ENCODE measurements at regions not wholly inside any gene's neighbourhood (a gene's known extent, or its start where the extent isn't known, plus 50 kb on each side); places are given as distances from the start of the nearest gene placed in this dataset.

DNA sequence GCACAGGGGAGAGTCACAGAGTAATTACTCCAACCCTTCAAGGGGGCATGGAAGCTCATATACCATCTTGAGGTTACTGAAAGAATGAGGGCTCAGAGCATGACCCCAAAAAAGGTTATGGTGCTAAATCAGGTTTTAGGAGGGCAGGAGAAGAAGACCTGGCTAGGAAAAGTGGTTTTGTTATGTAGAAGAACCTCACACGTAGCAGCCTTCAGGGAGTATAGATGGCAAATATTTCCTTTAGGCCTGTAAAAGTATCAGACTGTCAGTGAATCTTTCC lies 102.0 kb upstream of the PDE5A start:
- H3K27ac ChIP-seq: peak overlapping the region in 3 of 4 donors; percentile 7 to 60 (median 60)

DNA sequence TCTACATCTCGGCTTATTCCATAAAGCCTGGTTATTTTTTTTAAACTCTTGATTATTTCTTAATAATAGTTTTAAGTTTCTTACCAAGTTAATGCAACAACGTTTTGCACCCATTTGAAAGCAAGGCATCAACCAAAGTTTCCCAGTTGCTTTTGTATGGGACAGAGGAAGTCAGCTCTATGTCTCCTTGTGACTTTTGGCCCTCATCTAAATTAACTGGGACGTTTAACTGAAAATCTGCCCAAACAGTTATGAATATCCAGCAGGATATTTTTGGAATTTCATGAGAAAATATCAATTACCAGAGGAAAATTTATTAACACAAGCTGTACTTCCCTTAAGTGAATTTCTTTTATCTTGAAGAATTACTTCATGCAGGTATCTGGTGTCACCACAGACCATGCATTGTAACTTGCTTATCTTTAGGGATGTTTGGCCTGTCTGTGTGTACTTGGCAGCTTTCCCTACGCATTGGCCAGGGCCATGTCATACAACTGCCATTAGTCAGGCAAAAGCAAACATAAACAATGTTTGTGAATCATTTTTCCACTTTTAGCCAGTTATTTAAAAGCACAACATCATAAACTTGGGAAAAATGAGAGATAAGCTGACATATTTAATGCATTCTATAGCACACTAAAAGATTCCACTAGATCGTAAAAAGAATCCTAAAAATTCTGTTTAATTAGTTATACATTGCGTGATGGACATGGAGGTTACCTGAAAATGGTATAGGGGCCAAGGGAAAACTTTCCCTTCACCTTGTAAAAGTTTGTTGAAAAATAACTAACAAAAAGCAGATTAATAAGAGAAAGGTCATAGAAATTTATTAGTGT lies 101.4 kb upstream of the PDE5A start:
- WGBS, 2 donors: 29 to 31% methylated on average over 6 of the region's 6 CpGs
- peaks cover 30% of the 10 kb centered on the region for H3K4me1 ChIP-seq

More for the DNA sequence above, 102.0 kb upstream of the PDE5A start:
- H3K27me3 ChIP-seq: no peaks in the 10 kb centered on the region
- H3K9me3 ChIP-seq: no peaks in the 10 kb centered on the region
- no peak overlapping the region for H3K4me3 ChIP-seq
- WGBS, 2 donors: 47 to 60% methylated on average over 1 of the region's 1 CpG
- TF ChIP-seq POLR2A (IDR thresholded peaks at IDR 0.05): no peak
- TF ChIP-seq, protein P1, sequence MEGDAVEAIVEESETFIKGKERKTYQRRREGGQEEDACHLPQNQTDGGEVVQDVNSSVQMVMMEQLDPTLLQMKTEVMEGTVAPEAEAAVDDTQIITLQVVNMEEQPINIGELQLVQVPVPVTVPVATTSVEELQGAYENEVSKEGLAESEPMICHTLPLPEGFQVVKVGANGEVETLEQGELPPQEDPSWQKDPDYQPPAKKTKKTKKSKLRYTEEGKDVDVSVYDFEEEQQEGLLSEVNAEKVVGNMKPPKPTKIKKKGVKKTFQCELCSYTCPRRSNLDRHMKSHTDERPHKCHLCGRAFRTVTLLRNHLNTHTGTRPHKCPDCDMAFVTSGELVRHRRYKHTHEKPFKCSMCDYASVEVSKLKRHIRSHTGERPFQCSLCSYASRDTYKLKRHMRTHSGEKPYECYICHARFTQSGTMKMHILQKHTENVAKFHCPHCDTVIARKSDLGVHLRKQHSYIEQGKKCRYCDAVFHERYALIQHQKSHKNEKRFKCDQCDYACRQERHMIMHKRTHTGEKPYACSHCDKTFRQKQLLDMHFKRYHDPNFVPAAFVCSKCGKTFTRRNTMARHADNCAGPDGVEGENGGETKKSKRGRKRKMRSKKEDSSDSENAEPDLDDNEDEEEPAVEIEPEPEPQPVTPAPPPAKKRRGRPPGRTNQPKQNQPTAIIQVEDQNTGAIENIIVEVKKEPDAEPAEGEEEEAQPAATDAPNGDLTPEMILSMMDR (IDR thresholded peaks at IDR 0.05): no peak
- H3K4me1 ChIP-seq: peaks cover 29% of the 10 kb centered on the region
- intact Hi-C loops (cut with DNase I): no loop called here
- H3K36me3 ChIP-seq (replicated peaks in 1 of 2; ENCODE audit: insufficient read depth in 1 of 2, low read depth in 2 of 2): no peaks in the 10 kb centered on the region
- ATAC-seq (no peak), DNase-seq (no peak)

DNA sequence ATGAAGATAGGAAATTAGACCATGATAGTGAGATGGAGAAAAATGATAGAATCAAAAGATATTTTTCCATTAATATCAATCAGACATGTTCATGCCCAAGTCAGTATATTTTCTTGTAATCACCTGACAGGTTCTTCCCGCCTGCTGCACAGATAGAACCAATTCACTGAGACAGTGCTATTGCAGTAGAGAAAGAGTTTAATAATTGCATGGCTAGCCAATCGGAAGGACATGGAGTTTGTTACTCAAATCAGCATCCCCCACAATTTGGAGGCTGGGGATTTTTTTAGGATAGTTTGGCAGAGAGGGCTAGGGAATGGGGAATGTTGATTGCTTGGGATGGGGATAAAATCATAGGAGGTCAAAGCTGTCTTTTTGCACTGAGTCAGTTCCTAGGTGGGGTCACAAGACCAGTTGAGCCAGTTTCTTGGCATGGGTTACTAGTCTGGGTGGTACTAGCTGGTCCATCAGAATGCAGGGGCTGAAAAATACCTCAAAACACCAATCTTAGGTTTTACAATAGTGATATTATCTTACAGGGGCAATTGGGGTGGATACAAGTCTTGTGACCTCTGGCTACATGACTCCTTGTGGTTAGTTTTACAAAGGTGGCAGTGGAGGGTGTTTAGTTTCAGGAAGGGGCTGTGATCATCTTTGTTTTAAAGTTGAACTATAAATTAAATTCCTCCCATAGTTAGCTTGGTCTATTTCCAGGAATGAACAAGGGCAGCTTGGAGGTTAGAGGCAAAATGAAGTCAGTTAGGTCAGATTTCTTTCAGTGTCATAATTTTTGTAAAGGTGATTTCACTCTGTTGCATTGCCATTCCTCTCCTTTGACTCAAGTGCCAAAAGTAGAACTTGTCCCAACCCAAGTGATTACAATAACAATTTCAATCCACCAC lies 100.3 kb upstream of the PDE5A start:
- H3K9me3 ChIP-seq: no peaks in the 10 kb centered on the region
- no peaks in the 10 kb centered on the region for H3K36me3 ChIP-seq (replicated peaks in 1 of 2; ENCODE audit: insufficient read depth in 1 of 2, low read depth in 2 of 2)
- TF ChIP-seq, protein P1 (IDR thresholded peaks at IDR 0.05): no peak
- no peak for TF ChIP-seq POLR2A (IDR thresholded peaks at IDR 0.05)
- intact Hi-C loops (cut with DNase I): no loop called here
- DNase-seq: no peak
- no peaks in the 10 kb centered on the region for H3K27me3 ChIP-seq
- H3K4me3 ChIP-seq: no peak overlapping the region
- peak overlapping the region in 3 of 4 donors; percentile 22 to 60 (median 36) for H3K27ac ChIP-seq
- ATAC-seq: no peak
- WGBS, 2 donors: 90 to 96% methylated on average over 2 of the region's 2 CpGs
- peaks cover 30% of the 10 kb centered on the region for H3K4me1 ChIP-seq

More for the DNA sequence above, 101.4 kb upstream of the PDE5A start:
- Histone ChIP-seq H3K36me3 (replicated peaks in 1 of 2; ENCODE audit: insufficient read depth in 1 of 2, low read depth in 2 of 2) (no peaks in the 10 kb centered on the region), H3K27ac (peak overlapping the region in 3 of 4 donors; percentile 7 to 60 (median 60)), H3K4me3 (no peak overlapping the region), H3K9me3 (no peaks in the 10 kb centered on the region), H3K27me3 (no peaks in the 10 kb centered on the region)
- peak; percentile 80 for ATAC-seq
- peak; percentile 40 to 61 (median 57) for DNase-seq
- intact Hi-C loops (cut with DNase I): no loop called here
- no peak for TF ChIP-seq POLR2A (IDR thresholded peaks at IDR 0.05)
- TF ChIP-seq, protein P1 (IDR thresholded peaks at IDR 0.05): no peak

DNA sequence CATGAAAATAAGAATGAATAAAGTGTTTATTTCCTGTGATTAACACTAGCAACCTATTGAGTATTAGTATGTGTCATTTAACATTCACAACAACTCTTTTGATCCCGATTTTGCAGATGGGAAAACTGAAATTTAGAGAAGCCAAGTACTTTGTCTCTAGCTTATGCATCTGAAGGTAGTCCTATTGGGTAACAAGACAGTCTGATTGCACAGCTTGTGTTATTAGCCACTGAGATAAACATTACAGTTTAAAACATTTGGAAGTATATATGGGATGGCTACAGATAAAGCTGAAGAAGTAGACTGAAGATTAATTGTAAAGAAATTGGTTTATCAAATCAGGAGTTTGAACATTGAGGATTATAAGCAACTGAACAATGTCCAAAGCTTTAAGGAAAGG lies 99.6 kb upstream of the PDE5A start:
- no peak for DNase-seq
- WGBS, 2 donors: 65 to 76% methylated on average over 1 of the region's 1 CpG
- Histone ChIP-seq H3K27me3 (no peaks in the 10 kb centered on the region), H3K9me3 (no peaks in the 10 kb centered on the region), H3K4me1 (peaks cover 30% of the 10 kb centered on the region), H3K36me3 (replicated peaks in 1 of 2; ENCODE audit: insufficient read depth in 1 of 2, low read depth in 2 of 2) (no peaks in the 10 kb centered on the region), H3K4me3 (no peak overlapping the region), H3K27ac (no peak overlapping the region)
- intact Hi-C loops (cut with DNase I): no loop called here
- no peak for ATAC-seq
- no peak for TF ChIP-seq POLR2A (IDR thresholded peaks at IDR 0.05)
- TF ChIP-seq, protein P1 (IDR thresholded peaks at IDR 0.05): no peak
